HG03521 (cell line): ENCODE measurements at regions not wholly inside any gene's neighbourhood (a gene's known extent, or its start where the extent isn't known, plus 50 kb on each side); places are given as distances from the start of the nearest gene placed in this dataset.

Experiments
- ATAC-seq: cut with Tn5 transposase; IDR thresholded peaks from one replicate; pipeline ENCODE4 v1.9.1; 2021; ENCODE audit warnings: mild to moderate bottlenecking, moderate library complexity; ENCODE audit not compliant: unreplicated experiment

DNA sequence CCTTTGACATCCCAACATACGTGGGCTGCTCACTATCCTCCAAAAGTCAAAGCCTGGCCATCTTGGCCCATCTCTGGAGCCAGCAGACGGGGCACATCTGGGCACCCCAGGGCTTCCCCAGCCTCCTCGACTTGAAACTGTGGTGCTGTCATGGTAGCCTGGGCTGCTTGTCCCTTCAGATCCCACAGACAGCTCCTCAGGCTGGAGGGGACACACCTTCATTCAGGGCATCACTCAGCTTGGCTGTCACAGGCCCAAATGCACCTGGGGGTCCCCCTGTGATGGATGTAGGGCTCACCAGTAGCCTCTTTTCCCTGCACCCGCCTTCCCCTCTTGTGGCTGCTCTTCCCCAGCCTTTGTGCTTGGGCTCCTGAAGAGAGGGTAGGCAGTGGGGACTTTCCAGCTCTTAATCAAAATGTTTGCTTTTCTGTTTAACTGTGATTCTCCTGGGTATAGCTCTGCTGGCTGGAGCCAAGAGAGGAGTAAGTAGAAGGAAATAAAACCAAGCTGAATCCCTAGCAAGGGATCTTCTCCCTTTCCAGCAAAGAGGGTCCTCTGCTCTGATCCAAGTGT lies 92.3 kb downstream of the GYPC start:
- ATAC-seq = no peak

DNA sequence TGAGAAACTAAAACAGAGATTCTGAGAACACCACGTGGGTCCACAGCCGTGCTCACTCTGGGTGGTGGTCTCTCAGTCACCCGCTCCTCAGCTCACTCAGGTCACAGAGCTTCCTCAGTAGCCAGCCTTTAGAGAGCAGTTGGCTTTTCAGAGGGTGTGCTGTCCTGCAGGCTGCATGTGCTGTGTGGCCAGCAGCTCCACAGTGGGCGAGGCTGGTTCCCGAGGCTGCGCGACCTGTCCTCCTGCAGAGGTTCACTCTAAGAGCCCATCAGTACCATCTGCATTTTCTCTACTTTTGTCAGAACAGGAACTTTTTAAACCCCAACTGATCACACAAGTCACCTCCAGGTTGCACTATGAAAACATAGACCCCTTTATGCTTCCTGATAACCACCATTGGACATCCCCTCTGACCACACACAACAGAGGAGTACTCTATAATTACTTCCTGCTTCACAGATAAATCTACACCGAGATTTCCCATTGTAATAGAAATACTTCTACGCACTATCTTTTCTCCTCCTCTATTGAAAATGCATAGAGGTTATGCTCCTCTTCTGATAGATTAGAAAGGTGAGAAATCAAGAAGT lies 93.1 kb downstream of the GYPC start:
- no peak for ATAC-seq

DNA sequence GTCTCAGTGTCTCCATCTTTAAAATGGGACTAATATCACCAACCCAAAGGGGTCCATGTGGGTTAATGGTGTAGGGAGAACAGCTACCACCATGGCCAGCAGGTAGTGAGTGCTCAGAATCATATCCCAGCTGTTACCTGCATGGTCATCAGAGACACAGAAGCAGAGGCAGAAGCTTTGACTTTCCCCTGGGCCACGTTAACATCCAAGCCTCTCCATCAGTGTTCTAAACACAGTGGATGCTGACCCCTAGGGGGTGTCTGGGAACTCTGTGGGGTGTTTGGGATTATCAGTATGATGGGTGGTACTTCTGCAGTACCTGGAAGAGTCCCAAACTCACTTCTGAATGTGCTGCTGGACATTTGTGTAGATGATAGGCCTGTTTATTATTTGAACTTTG lies 93.6 kb downstream of the GYPC start:
- no peak for ATAC-seq

DNA sequence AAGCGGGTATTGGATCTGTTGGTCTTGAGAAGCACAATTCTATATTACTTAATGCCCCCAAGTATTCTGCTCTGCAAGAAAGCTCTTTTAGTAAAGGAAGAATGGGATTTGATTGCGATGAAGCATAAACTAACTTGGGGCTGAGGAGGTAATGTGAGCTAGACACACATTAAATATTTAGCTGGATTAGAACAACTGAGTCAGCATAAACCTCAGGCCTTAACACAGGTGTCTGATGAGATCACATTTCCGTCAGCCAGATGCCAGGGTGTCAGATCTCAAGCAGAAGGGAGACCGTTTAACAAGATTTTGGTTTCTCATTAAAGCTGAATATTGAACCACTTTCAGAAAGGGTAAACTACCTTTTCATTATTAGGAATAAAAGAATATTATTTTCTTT lies 94.5 kb downstream of the GYPC start:
- ATAC-seq = no peak

DNA sequence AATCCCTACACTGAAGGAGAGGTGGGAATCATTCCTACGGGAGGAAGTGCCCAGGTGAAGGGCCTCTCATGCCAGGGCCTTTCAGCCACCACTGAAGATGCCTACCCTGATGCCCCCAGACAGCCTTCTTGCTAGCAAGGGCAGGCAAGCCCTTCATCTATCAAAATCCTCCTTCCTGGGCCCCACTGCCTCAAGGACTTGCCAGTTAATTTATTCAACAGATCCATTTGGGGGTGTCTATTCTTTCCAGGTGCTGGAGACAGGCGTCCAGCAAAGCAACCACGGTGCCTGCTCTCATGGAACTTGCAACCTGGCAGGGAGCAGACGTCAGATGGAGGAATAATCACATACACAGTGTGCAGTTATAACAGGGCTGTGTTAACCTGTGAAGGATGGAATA lies 95.5 kb downstream of the GYPC start:
- no peak for ATAC-seq

DNA sequence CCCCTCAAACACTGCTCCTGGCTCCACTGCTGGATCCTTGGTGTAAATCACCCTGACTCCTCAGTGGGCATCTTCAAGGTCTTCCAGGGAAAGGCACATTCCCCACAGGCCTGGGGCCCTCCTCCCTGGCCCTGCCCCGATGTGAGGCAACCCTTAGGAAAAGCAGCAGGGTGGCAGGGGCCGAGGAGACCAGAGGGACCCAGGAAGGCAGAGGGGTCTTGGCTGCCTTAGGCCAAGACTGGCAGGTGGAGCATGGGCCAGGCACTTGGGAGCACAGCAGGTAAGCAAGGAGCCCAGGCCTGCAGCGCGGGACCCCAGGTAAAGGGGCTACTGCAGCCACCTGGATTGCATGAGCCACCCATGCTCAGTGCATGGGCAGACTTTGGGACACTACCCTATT lies 96.9 kb downstream of the GYPC start:
- ATAC-seq = no peak

DNA sequence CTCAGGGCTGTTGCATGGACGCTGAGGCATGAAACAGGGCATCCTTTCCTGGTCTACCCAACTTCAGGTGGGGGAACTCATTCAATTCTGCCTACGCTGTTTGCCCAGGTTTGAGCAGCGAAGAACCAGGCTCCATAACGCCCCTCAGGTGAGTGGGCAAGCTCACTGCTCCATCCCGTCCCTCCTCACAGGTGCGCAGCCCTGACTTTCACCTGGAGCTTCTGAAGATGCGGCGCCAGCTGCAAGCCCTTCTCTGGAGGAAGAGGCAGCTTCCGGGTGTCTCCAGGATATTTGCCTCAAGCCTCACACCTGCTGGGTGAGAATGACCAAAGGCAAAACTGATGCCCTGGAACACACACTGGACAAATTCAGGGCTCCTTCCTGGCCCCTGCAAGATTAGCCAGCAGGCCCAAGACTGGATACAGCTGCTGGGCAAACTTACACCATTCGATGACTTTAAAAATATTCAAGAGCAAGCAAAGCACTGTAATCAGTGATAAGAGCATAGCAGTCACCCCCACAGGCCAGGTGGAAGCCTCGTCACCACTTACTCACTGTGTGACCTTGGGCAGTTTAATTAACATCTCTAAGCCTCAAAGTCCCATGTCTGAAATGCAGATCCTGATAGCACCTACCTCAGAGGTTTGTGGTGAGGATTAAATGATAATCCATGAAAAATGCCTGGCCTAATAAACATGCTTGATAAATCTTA lies 97.7 kb downstream of the GYPC start:
- no peak for ATAC-seq

DNA sequence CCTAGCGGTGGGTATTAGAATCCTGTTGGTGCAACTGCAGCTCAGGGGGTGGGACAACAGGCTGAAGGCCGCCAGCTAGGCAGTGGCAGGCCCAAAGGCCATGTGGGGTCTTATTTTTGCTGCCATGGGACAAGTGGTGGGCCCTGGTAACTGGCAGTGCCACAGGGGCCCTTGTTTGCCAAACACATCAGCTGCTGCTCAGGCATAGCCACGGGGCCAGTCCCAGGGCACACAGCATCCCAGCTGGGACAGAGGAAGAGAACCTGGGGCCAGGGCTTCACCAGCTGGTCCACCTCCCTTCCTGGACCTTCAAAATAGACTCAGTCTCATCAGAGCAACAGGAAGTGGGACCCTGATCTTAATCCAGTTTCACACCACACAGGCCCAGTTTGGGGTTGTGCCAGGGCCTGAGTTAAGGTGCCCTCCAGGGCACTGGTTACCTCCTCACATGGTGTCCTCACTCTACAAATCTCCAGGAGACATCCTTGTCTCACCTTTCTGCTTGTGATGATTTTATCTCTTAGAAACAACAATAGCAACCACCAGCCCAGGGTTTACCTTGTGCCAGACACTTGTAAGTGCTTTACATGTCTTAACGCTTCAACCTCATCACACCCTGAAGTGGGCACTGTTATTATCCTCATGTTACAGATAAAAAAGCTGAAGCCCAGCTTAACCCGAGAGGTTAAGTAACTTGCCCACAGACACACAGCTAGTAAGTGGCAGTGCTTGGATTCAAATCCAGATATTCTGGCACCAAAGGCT lies 98.5 kb downstream of the GYPC start:
- no peak for ATAC-seq

DNA sequence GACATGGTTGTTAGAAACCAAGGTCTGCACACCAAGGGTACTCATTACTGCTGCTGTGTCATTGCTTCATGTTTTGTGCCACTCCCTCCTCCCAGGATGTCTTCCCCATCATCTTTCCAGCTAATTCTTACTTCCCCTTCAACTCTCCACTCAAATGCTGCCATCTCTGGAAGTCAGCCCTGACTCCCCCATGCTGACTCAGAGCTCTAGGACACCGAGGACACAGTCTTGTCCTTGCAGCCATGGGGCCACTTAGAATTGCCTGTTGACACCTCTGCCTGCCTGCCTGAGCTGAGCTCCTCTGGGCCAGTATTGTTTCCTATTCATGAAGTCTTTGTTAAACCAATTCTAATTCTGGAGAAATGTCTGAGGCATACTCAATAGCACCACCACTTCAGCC lies 100.2 kb downstream of the GYPC start:
- no peak for ATAC-seq

DNA sequence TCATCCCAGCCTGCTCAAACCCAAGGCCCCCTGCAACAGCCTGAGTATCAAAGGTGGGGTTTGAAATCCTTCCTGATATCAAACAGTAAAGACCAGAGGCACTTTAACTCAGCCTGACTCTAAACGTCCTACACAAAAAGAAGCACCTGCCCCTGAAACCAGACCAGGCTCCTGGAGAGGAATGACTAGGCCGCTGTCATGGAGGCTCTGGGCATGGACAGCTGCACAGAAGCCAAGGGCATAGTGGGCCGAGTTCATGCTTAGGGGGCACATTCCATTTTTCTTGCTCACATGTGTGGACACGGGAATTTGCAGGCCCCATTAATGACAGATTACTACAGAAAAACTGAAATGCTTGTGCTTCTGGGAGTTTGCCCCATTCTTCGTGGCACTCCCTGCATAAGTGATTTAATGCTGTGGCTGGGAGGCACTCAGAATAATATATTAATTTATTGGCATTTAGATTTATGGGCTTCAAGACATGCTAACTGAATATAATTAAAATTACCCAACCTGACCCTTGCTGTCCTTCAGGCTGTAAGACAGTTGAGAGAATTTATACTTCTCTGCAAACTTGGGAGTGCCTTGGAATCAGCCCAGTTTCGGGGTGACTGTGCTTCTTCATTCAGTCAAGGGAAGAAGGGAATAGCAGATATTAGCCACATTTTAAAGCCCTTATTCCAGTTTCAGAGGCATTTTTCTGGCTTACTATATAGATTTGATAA lies 105.5 kb downstream of the GYPC start:
- ATAC-seq = no peak

DNA sequence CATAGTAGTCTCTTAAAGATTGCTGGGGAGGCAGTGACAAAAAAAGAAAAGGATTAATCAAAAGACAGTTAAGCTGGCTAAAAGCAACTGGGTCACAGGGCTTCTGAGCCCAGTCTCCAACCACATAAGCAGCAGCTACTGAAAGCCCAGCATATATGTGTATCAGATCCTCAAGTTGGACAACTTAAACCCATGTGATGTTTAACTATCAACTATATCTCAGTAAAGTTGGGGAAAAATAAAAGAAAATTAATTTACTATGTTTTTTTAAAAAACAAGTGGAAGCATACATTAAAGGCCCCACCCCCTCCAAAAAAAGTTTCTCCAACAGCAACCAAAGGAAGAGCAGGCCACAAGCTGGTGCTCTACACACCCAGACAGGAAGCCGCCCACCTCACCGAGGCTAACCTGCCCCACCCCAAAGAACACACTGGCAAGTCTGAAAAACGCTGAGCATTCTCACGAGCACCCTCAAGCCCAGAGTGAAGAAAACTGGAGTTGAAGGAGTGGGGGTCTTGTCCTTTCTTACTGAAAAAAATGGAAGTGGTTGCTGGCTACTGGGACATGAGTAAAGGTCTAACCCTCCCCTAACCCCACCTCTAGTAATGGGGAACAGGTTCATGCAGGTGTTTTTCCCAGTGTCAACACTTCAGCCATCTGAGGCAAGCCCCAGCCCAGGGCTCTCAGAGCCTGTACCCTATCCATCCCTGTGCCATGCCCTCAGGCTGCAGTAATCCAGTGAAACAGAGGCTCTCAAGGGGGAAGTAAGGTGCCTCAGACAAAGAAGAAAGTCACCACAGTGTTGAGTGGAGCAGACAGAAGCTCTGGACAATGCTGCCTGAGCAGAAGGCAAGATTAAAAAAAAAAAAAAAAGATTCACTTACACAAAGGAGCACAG lies 106.3 kb downstream of the GYPC start:
- ATAC-seq = no peak

DNA sequence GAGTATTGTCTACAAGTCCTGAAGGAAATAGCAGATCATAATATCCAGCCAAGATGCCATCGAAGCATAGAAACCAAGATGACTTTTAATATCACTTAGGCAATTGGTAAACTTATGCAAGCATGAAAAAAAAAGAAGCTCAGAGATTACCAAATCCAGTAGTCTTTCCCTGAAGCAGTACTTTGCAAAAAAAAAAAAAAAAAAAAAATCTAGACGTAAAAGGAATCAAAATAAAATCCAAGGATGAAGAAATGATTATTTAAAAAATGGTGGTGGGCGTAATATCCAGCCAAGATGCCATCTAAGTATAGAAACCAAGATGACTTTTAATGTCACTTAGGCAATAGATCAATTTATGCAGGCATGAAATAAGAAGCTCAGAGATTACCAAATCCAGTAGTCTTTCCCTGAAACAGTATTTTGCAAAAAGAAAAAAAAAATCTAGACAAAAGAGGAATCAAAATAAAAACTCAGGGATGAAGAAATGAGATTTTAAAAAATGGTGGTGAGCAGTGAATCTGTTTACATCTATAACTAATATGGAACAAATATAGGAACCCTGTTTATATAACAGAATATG lies 108.8 kb downstream of the GYPC start:
- ATAC-seq = no peak

DNA sequence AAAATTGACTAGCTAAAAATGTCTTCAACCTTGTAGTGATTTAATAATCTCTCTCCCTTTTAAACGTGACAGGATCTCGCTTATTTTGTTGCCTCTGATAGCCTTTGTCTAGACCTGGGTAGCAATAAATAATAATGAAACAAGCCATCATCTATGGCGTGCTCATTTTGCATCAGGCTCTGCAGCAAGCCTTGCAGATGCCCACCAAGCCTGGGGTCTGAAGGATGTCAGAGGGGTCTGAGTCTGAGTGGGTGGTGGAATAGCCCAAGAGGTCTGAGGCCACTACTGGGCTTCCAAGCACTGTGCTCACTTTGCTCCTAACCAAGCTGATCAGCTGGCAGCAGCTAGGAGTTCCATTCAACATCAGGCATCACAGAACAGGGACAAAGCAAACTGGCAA lies 109.4 kb downstream of the GYPC start:
- ATAC-seq = no peak

DNA sequence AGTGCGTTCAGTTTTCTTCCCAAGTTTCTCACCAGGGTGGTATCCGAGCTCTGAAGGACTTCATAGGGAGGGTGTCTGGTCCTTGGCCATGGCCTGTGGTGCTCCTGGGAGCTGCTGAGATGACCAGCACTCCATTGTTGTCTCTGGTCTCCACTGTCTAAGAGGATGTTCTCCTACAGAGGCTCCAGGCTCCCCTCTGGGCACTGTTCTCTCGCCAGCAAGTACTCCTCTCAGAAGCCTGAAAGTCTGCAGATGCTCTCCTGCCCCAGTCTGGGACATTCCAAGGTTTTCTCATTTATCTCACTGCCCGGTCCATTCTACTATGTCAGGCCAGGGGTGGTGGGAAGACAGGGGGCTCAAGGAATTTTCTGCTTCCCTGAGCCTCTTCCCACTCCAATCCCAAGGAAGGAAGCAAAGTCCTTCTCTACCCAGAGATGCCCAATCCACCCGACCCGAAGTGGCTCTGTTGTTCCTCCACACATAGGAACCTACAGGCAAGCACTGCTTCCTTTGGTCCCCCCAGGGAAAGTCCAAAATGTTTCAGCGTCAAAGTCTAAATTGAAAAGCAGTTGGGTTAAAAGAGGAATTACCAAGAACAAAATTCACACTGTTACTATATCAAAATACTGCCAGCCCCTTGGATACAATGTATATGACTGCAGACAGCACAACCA lies 110.5 kb downstream of the GYPC start:
- ATAC-seq = no peak

DNA sequence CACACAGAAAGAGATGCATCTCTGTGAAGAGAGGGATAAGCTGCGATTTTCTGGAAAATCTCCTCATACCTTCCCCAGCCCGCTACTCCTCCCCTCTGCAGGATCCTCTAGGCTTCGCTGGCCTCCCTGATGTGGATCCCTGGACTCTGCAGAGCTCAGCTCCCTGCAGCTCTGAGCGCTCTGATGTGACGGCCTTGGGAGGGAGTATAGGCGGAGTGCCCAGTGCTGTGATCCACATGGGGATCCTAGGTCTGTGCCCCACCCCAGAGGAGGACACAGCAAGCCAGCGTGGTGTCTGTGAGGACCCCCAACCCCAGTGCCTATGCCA lies 111.0 kb downstream of the GYPC start:
- no peak for ATAC-seq

DNA sequence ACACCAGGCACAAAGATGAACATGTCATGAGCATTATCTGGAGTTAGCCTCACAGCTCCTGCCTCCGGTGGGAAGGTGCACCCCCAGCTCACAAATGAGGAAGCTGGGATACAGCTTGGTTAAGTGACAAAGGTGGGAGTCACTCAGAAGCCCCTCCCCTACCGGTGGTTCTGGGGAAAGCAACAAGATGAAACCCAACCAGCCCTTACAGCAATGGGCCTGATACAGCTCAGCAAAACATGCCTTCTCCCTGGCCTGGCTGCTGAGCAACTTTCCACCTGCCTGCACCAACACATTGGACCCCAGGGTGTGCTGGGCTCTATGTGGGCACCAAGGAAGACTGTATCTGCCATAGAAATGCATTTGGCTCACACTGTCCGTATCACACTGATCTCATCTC lies 113.2 kb downstream of the GYPC start:
- no peak for ATAC-seq

DNA sequence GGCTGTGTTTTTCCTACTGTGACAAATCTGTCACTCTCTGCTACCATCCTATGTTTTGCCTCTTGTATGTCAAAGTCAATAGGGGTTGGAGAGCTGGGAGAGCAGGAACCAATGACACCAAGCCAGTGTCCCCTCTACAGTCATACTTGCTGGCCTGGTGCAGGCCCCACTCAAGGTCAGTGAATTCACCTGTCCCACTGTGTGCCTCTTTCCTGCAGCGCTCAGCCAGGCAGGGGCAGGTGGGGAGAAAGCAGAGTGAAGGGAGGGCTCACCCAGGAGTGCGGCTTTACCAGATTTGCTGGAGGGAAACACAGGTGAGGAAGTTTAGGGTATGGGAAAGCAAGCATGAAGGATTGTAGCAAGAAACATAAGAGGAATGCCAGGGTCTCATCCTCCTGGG lies 114.5 kb downstream of the GYPC start:
- ATAC-seq = no peak

DNA sequence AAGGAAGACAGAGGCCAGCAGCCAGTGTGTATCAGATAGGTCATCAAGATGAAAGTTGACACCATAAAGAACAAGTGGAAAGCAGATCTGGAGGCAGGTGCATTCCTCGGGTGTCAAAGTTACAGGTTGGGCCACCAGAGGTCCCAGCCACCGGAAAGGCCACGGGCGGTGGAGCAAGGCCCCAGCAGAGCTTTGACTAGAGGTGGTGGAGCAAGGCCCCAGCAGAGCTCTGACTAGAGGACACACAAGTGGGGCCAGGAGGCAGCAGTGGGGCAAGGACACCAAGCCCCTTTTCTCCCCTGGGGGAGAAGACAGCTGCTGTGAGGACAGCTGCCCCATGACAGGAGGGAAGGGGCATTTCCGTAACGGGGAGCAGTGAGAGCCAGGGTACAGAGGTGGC lies 115.1 kb downstream of the GYPC start:
- no peak for ATAC-seq

DNA sequence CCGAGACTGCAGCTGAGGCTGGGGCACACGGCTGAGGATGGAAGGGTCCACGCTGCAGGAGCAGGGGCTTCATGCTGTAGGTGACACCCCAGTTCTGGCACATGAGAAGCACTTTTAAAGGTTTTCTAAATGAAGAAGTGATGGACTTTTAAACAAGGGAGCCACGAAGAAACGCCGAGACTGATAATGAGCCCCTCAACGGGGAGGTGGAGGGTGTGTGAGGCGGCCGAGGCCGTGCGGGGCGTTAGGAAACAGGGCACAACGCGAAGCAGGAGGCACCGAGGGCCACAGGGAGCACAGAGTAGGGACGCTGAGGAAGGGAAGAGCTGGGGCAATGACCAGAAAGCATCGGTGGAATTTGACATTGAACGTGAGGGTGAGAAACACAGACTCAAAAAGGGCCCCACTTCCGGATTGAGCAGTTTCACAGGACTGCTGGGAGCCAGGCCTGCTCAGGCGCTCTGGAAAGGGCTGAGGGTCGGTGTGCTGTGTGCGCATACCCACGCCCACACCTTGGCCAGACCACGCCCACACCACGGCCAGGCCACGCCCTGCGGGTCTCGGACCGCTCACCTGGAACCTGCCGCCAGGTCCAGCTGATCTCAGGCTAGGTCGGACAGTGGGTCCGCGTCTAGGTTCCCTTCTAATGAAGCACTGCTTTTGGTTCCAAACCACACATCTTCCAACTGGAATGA lies 115.7 kb downstream of the GYPC start:
- no peak for ATAC-seq
